Hepatocyte (in vitro differentiated cells): ENCODE measurements at regions not wholly inside any gene's neighbourhood (a gene's known extent, or its start where the extent isn't known, plus 50 kb on each side); places are given as distances from the start of the nearest gene placed in this dataset.

Source experiments
- DNase-seq: peaks from one replicate; pipeline ENCODE4 v3.0.0-alpha.2; 2016; ENCODE audit warnings: low spot score
- H2AFZ ChIP-seq: fragments of 200-600 bp; sonication (generic); 2 replicates; pipeline ENCODE4 v1.6.0; 2016; ENCODE audit warnings: antibody characterized with exemption, mild to moderate bottlenecking
- H3K27ac ChIP-seq: fragments of 200-600 bp; sonication (generic); 2 replicates; pipeline ENCODE4 v1.5.1; 2016; ENCODE audit warnings: mild to moderate bottlenecking
- H3K27me3 ChIP-seq: fragments of 200-600 bp; sonication (generic); 2 replicates; pipeline ENCODE4 v1.6.1; 2016
- H3K36me3 ChIP-seq: fragments of 200-600 bp; sonication (generic); replicated peaks from 2 replicates; pipeline ENCODE4 v1.5.1; 2016; ENCODE audit warnings: low read depth; ENCODE audit not compliant: insufficient read depth
- H3K4me1 ChIP-seq: fragments of 200-600 bp; sonication (generic); 2 replicates; pipeline ENCODE4 v1.5.1; 2016; ENCODE audit warnings: mild to moderate bottlenecking, moderate library complexity; ENCODE audit not compliant: insufficient read depth
- H3K4me2 ChIP-seq: fragments of 200-600 bp; sonication (generic); 2 replicates; pipeline ENCODE4 v1.6.0; 2016
- H3K4me3 ChIP-seq: fragments of 200-600 bp; sonication (generic); 2 replicates; pipeline ENCODE4 v1.5.1; 2016; ENCODE audit warnings: mild to moderate bottlenecking
- H3K79me2 ChIP-seq: fragments of 200-600 bp; sonication (generic); 2 replicates; pipeline ENCODE4 v1.6.0; 2017; ENCODE audit warnings: mild to moderate bottlenecking
- H3K9me2 ChIP-seq: fragments of 200-600 bp; sonication (generic); replicated peaks from 2 replicates; pipeline ENCODE4 v1.6.0; 2017; ENCODE audit warnings: mild to moderate bottlenecking; ENCODE audit not compliant: insufficient read depth
- H3K9me3 ChIP-seq: fragments of 200-600 bp; sonication (generic); 2 replicates; pipeline ENCODE4 v1.5.1; 2016; ENCODE audit warnings: low read depth, mild to moderate bottlenecking
- H4K20me1 ChIP-seq: fragments of 200-600 bp; sonication (generic); 2 replicates; pipeline ENCODE4 v1.6.0; 2016; ENCODE audit warnings: mild to moderate bottlenecking; ENCODE audit not compliant: insufficient read depth, poor library complexity, severe bottlenecking
- CTCF ChIP-seq: fragments of 200-600 bp; sonication (generic); IDR thresholded peaks from 2 replicates; pipeline ENCODE4 v1.5.1; 2016; ENCODE audit warnings: antibody characterized with exemption, mild to moderate bottlenecking; ENCODE audit not compliant: poor library complexity
- EZH2 ChIP-seq: fragments of 200-600 bp; sonication (generic); IDR thresholded peaks from 2 replicates; pipeline ENCODE4 v1.6.1; 2016; ENCODE audit warnings: antibody characterized with exemption, mild to moderate bottlenecking, borderline replicate concordance
- EZH2phosphoT487 ChIP-seq: fragments of 200-600 bp; sonication (generic); IDR thresholded peaks from one replicate; pipeline ENCODE4 v1.6.1; 2018; ENCODE audit warnings: antibody characterized with exemption, mild to moderate bottlenecking, low read depth, moderate library complexity; ENCODE audit not compliant: unreplicated experiment, severe bottlenecking
- WGBS: methylation state at CpG from one replicate; pipeline ENCODE4 v1.1.6; 2016; ENCODE audit warnings: low lambda C conversion rate; ENCODE audit errors: missing lambda C conversion rate; 5-methylcytosine and 5-hydroxymethylcytosine counted together

- no peak for TF ChIP-seq EZH2
- TF ChIP-seq EZH2phosphoT487, result no peak
- TF ChIP-seq CTCF, result no peak
- no peaks in the 10 kb centered on the region for H3K9me3 ChIP-seq
- H3K36me3 ChIP-seq, result no peaks in the 10 kb centered on the region
- H3K4me1 ChIP-seq, result no peaks in the 10 kb centered on the region
- H2AFZ ChIP-seq, result no peak overlapping the region
- 61% methylated on average over 7 of the region's 7 CpGs for WGBS
- H3K27ac ChIP-seq, result no peak overlapping the region
- no peaks in the 10 kb centered on the region for H3K9me2 ChIP-seq
- no peak overlapping the region for H3K4me2 ChIP-seq
- H3K27me3 ChIP-seq, result no peaks in the 10 kb centered on the region
- no peaks in the 10 kb centered on the region for H4K20me1 ChIP-seq
- H3K79me2 ChIP-seq, result no peaks in the 10 kb centered on the region
- DNase-seq, result no peak
- no peak overlapping the region for H3K4me3 ChIP-seq
These were observed 572.2 kb downstream of the TBC1D22A start for GRCh38 chr22:47334601-47335000.

GRCh38 chr22:47333625-47334024 lies 571.2 kb downstream of the TBC1D22A start:
- Histone ChIP-seq H2AFZ (no peak overlapping the region), H3K36me3 (no peaks in the 10 kb centered on the region), H4K20me1 (no peaks in the 10 kb centered on the region), H3K4me2 (no peak overlapping the region), H3K9me2 (no peaks in the 10 kb centered on the region), H3K4me1 (no peaks in the 10 kb centered on the region), H3K27ac (no peak overlapping the region), H3K9me3 (no peaks in the 10 kb centered on the region), H3K4me3 (no peak overlapping the region), H3K27me3 (no peaks in the 10 kb centered on the region), H3K79me2 (no peaks in the 10 kb centered on the region)
- no peak for DNase-seq
- TF ChIP-seq CTCF (no peak), EZH2 (no peak), EZH2phosphoT487 (no peak)
- WGBS, result 49% methylated on average over 2 of the region's 2 CpGs

GRCh38 chr22:47332246-47332980 lies 570.0 kb downstream of the TBC1D22A start:
- Histone ChIP-seq H3K4me2 (no peak overlapping the region), H2AFZ (no peak overlapping the region), H3K4me1 (no peaks in the 10 kb centered on the region), H3K79me2 (no peaks in the 10 kb centered on the region), H3K27ac (no peak overlapping the region), H3K9me2 (no peaks in the 10 kb centered on the region), H3K27me3 (no peaks in the 10 kb centered on the region), H3K9me3 (no peaks in the 10 kb centered on the region), H3K4me3 (no peak overlapping the region), H4K20me1 (no peaks in the 10 kb centered on the region), H3K36me3 (no peaks in the 10 kb centered on the region)
- TF ChIP-seq CTCF, result no peak
- no peak for TF ChIP-seq EZH2
- no peak for TF ChIP-seq EZH2phosphoT487
- no peak for DNase-seq
- WGBS, result 81% methylated on average over 11 of the region's 14 CpGs
